GM23338 (cell line): ENCODE measurements at regions not wholly inside any gene's neighbourhood (a gene's known extent, or its start where the extent isn't known, plus 50 kb on each side); places are given as distances from the start of the nearest gene placed in this dataset.

Experiments used
- ATAC-seq: fragments of 200-7000 bp; cut with Tn5 transposase; 3 replicates; pipeline ENCODE4 v1.9.1; 2020
- DNase-seq: peaks from one replicate; pipeline ENCODE4 v3.0.0-alpha.2; 2015; ENCODE audit warnings: low spot score
- H2AFZ ChIP-seq: fragments of 200-600 bp; sonication (generic); 2 replicates; pipeline ENCODE4 v1.8.0; 2016; ENCODE audit warnings: antibody characterized with exemption, mild to moderate bottlenecking, moderate library complexity
- H3F3A ChIP-seq: fragments of 200-600 bp; sonication (generic); replicated peaks from 2 replicates; pipeline ENCODE4 v1.8.0; 2017; ENCODE audit warnings: antibody characterized with exemption, mixed run types, low read depth
- H3K27ac ChIP-seq: fragments of 200-600 bp; sonication (generic); 2 replicates; pipeline ENCODE4 v1.6.1; 2016; ENCODE audit warnings: low read depth
- H3K27me3 ChIP-seq: fragments of 200-600 bp; sonication (generic); 2 replicates; pipeline ENCODE4 v1.8.0; 2016; ENCODE audit warnings: mild to moderate bottlenecking, mixed run types, moderate library complexity; ENCODE audit not compliant: insufficient read depth
- H3K36me3 ChIP-seq: fragments of 200-600 bp; sonication (generic); 2 replicates; pipeline ENCODE4 v1.8.0; 2016; ENCODE audit warnings: mild to moderate bottlenecking; ENCODE audit not compliant: insufficient read depth
- H3K4me1 ChIP-seq: fragments of 200-600 bp; sonication (generic); 2 replicates; pipeline ENCODE4 v1.8.0; 2016; ENCODE audit warnings: mild to moderate bottlenecking, moderate library complexity; ENCODE audit not compliant: insufficient read depth
- H3K4me2 ChIP-seq: fragments of 200-600 bp; sonication (generic); 2 replicates; pipeline ENCODE4 v1.7.1; 2017; ENCODE audit warnings: mixed run types
- H3K4me3 ChIP-seq: fragments of 200-600 bp; sonication (generic); 2 replicates; pipeline ENCODE4 v1.6.1; 2016; ENCODE audit warnings: mixed run types
- H3K79me2 ChIP-seq: fragments of 200-600 bp; sonication (generic); replicated peaks from 2 replicates; pipeline ENCODE4 v1.8.0; 2017; ENCODE audit warnings: mild to moderate bottlenecking; ENCODE audit not compliant: insufficient read depth
- H3K9me2 ChIP-seq: fragments of 200-600 bp; sonication (generic); 2 replicates; pipeline ENCODE4 v1.8.0; 2017; ENCODE audit not compliant: insufficient read depth
- H4K20me1 ChIP-seq: fragments of 200-600 bp; sonication (generic); replicated peaks from 2 replicates; pipeline ENCODE4 v1.8.0; 2017; ENCODE audit warnings: mild to moderate bottlenecking; ENCODE audit not compliant: insufficient read depth
- H3K27ac Mint-ChIP-seq: 2 replicates; pipeline ENCODE4 v1.8.0; 2020; ENCODE audit warnings: inconsistent platforms, mild to moderate bottlenecking, moderate library complexity, mixed read lengths
- H3K27me3 Mint-ChIP-seq: 3 replicates; pipeline ENCODE4 v1.8.0; 2022; ENCODE audit warnings: low read depth, mild to moderate bottlenecking, moderate library complexity, mixed read lengths, inconsistent platforms; ENCODE audit not compliant: insufficient read depth, poor library complexity
- H3K36me3 Mint-ChIP-seq: 3 replicates; pipeline ENCODE4 v1.8.0; 2021; ENCODE audit warnings: low read depth, mild to moderate bottlenecking, inconsistent platforms, moderate library complexity, mixed read lengths
- H3K4me1 Mint-ChIP-seq: 3 replicates; pipeline ENCODE4 v1.8.0; 2020; ENCODE audit warnings: mild to moderate bottlenecking, inconsistent platforms, mixed read lengths
- H3K4me3 Mint-ChIP-seq: 3 replicates; pipeline ENCODE4 v1.8.0; 2021; ENCODE audit warnings: moderate library complexity, mild to moderate bottlenecking, inconsistent platforms, mixed read lengths
- H3K9me3 Mint-ChIP-seq: 3 replicates; pipeline ENCODE4 v1.8.0; 2020; ENCODE audit warnings: moderate library complexity, mild to moderate bottlenecking, inconsistent platforms, mixed read lengths
- CREB1 ChIP-seq: fragments of 250-450 bp; sonication (Bioruptor Pico); IDR thresholded peaks from 2 replicates; pipeline ENCODE4 v1.5.0; 2020; ENCODE audit warnings: low read depth, mild to moderate bottlenecking, moderate library complexity
- CTCF ChIP-seq, 2 experiments: fragments of 200-600 bp in 1 of 2; sonication (generic) in 1 of 2; conservative IDR thresholded peaks; 2 replicates each; pipeline versions ENCODE4 v1.5.1 to v1.6.1; 2016 to 2017; ENCODE audit warnings: antibody characterized with exemption in 2 of 2, low read depth in 2 of 2, mild to moderate bottlenecking in 2 of 2, moderate library complexity in 1 of 2
- ETS1 ChIP-seq: IDR thresholded peaks from 2 replicates; pipeline ENCODE4 v1.6.1; 2016; ENCODE audit warnings: antibody characterized with exemption
- EZH2 ChIP-seq: fragments of 200-600 bp; sonication (generic); IDR thresholded peaks from one replicate; pipeline ENCODE4 v1.8.0; 2017; ENCODE audit warnings: antibody characterized with exemption, mild to moderate bottlenecking, low read depth; ENCODE audit not compliant: unreplicated experiment
- EZH2phosphoT487 ChIP-seq: fragments of 200-600 bp; sonication (generic); IDR thresholded peaks from one replicate; pipeline ENCODE4 v1.8.1; 2018; ENCODE audit warnings: antibody characterized with exemption; ENCODE audit not compliant: unreplicated experiment
- JUNB ChIP-seq: IDR thresholded peaks from one replicate; pipeline ENCODE4 v1.6.1; 2016; ENCODE audit warnings: antibody characterized with exemption; ENCODE audit not compliant: unreplicated experiment
- NANOG ChIP-seq: IDR thresholded peaks from 2 replicates; pipeline ENCODE4 v1.6.1; 2016; ENCODE audit warnings: antibody characterized with exemption, borderline replicate concordance
- POLR2AphosphoS5 ChIP-seq: IDR thresholded peaks from 2 replicates; pipeline ENCODE4 v1.6.1; 2016; ENCODE audit warnings: antibody characterized with exemption, low read depth
- REST ChIP-seq: IDR thresholded peaks from one replicate; pipeline ENCODE4 v1.6.1; 2018; ENCODE audit warnings: antibody characterized with exemption; ENCODE audit not compliant: unreplicated experiment
- STAT1 ChIP-seq: IDR thresholded peaks from one replicate; pipeline ENCODE4 v1.6.1; 2016; ENCODE audit warnings: antibody characterized with exemption; ENCODE audit not compliant: unreplicated experiment
- ZNF114 ChIP-seq: fragments of 250-450 bp; sonication (Bioruptor Pico); IDR thresholded peaks from 2 replicates; pipeline ENCODE4 v1.5.0; 2020; ENCODE audit warnings: mild to moderate bottlenecking, moderate library complexity
- ZNF331 ChIP-seq: fragments of 250-450 bp; sonication (Bioruptor Pico); IDR thresholded peaks from 2 replicates; pipeline ENCODE4 v1.5.0; 2020; ENCODE audit warnings: low read depth, mild to moderate bottlenecking, moderate library complexity
- ZNF462 ChIP-seq: fragments of 250-450 bp; sonication (Bioruptor Pico); IDR thresholded peaks from 2 replicates; pipeline ENCODE4 v1.5.0; 2020; ENCODE audit warnings: mild to moderate bottlenecking, moderate library complexity

GRCh38 chr11:134574425-134574824, 162.4 kb upstream of the B3GAT1 start:
- Mint-ChIP-seq H3K27me3 (peaks cover 7% of the 10 kb centered on the region), H3K4me3 (no peak overlapping the region), H3K4me1 (peaks cover 23% of the 10 kb centered on the region), H3K27ac (no peak overlapping the region), H3K9me3 (no peaks in the 10 kb centered on the region), H3K36me3 (no peaks in the 10 kb centered on the region)
- DNase-seq (no peak), ATAC-seq (no peak)
- Histone ChIP-seq H3K4me3 (no peak overlapping the region), H3K4me1 (no peaks in the 10 kb centered on the region), H3K79me2 (no peaks in the 10 kb centered on the region), H4K20me1 (no peaks in the 10 kb centered on the region), H3K9me2 (no peaks in the 10 kb centered on the region), H3K27ac (no peak overlapping the region), H3F3A (no peaks in the 10 kb centered on the region), H3K4me2 (no peak overlapping the region), H3K27me3 (no peaks in the 10 kb centered on the region), H2AFZ (no peak overlapping the region), H3K36me3 (no peaks in the 10 kb centered on the region)
- TF ChIP-seq EZH2 (no peak), EZH2phosphoT487 (no peak), POLR2AphosphoS5 (no peak), NANOG (no peak), JUNB (no peak), CTCF (conservative IDR thresholded peaks at IDR 0.05; ENCODE audit: low read depth in 2 of 2) (no peak), CREB1 (CRISPR knock-in tag) (no peak), STAT1 (no peak), ETS1 (no peak), ZNF114 (CRISPR knock-in tag) (no peak), ZNF462 (no peak), REST (no peak), ZNF331 (CRISPR knock-in tag) (no peak)
